DOHH2 (cell line): ENCODE measurements at regions not wholly inside any gene's neighbourhood (a gene's known extent, or its start where the extent isn't known, plus 50 kb on each side); places are given as distances from the start of the nearest gene placed in this dataset.

Experiments used
- EZH2phosphoT487 ChIP-seq: fragments of 200-600 bp; sonication (generic); IDR thresholded peaks from 2 replicates; pipeline ENCODE4 v1.6.1; 2017; ENCODE audit warnings: borderline replicate concordance, mild to moderate bottlenecking, antibody characterized with exemption, low read length, moderate library complexity, mixed read lengths
- TF ChIP-seq, protein P1 (sequence below): fragments of 200-600 bp; sonication (generic); IDR thresholded peaks from one replicate; pipeline ENCODE4 v1.5.1; 2014; ENCODE audit warnings: antibody characterized with exemption, mild to moderate bottlenecking, low read depth, low read length; ENCODE audit not compliant: poor library complexity, severe bottlenecking

DNA sequence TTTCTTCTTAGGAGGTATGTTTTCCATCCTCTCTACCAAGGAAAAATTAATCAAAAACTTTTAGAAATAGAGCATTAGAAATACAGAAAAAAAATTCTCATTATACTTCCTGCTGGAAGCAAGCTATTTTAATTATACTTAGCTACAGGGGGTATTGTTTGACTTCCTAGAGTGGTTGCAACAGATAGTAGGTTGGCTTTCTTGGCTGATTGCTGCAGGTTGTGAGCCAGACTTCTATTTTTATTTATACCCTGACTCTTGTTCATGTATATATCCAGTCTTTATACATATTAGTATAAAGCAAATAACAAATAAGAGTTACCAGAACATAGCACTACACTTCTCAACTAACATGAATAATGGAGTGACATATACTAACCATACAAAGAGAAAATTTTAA lies 460.8 kb upstream of the REG3G start:
- TF ChIP-seq, protein P1, sequence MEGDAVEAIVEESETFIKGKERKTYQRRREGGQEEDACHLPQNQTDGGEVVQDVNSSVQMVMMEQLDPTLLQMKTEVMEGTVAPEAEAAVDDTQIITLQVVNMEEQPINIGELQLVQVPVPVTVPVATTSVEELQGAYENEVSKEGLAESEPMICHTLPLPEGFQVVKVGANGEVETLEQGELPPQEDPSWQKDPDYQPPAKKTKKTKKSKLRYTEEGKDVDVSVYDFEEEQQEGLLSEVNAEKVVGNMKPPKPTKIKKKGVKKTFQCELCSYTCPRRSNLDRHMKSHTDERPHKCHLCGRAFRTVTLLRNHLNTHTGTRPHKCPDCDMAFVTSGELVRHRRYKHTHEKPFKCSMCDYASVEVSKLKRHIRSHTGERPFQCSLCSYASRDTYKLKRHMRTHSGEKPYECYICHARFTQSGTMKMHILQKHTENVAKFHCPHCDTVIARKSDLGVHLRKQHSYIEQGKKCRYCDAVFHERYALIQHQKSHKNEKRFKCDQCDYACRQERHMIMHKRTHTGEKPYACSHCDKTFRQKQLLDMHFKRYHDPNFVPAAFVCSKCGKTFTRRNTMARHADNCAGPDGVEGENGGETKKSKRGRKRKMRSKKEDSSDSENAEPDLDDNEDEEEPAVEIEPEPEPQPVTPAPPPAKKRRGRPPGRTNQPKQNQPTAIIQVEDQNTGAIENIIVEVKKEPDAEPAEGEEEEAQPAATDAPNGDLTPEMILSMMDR = no peak
- no peak for TF ChIP-seq EZH2phosphoT487
